Esophagus mucosa (tissue), 1 donor: ENCODE measurements at regions not wholly inside any gene's neighbourhood (a gene's known extent, or its start where the extent isn't known, plus 50 kb on each side); places are given as distances from the start of the nearest gene placed in this dataset.

ENCODE experiments used
- ATAC-seq: fragments of 200-7000 bp; cut with Tn5 transposase; one replicate; pipeline ENCODE4 v1.9.1; 2020
- donor health status: DM: yes; HTN: yes; CAD: no.

GRCh38 chr7:46565253-46566096 lies 644.4 kb upstream of the IGFBP3 start:
- ATAC-seq, result peak; percentile 87

GRCh38 chr7:46559194-46559832 lies 638.2 kb upstream of the IGFBP3 start:
- peak; percentile 86 for ATAC-seq

DNA sequence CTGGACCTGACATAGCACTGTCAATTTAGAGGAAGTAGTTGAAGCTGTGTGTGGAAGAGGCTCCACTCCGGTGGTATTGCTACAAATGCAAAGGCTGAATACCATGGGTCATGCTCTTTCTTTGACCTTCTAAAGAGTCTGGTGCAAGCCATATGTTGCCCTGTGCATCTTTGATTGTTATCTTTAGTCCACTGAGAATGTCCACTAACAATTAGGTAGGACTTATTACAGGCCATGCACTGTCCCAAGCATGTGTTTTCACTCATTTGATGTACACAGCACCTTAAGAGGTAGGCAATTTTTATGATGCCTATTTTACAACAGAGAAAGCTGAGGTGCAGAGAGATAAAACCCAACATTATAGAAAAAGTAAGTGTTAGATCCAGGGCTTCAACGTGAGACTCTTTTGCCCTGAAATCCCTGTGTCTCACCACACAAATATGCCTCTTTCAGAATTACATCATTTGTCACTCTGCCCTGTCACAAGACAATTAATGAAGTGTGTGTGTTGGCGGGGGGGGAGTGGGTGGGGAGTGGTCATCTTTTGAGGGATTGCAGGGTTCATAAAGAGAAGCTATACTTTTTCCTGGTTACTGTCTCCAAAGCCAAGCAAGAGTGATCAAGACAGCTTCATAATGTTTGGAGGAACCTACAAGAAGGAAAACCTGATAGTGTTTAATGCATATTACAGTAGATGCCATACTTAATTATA lies 637.6 kb upstream of the IGFBP3 start:
- ATAC-seq, result peak; percentile 65

DNA sequence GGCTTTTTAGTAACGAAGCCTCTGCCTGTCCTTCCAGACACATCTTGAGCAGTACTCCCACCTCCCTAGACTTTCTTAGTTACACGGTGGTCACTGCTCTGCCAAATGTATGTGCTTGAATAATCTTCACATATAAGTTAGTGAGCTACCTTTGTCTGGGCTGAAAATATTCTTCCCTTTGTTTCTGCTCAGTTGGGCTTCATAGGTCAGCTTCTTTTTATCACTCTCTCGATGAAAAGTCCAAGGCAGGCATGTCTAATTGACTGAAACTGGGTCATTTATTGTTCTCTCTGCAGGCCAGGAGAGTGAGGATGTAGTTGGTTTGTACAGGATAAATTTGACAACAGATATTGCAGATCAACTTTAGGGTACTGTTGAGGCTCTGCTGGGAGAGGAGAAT lies 636.7 kb upstream of the IGFBP3 start:
- no peak for ATAC-seq

DNA sequence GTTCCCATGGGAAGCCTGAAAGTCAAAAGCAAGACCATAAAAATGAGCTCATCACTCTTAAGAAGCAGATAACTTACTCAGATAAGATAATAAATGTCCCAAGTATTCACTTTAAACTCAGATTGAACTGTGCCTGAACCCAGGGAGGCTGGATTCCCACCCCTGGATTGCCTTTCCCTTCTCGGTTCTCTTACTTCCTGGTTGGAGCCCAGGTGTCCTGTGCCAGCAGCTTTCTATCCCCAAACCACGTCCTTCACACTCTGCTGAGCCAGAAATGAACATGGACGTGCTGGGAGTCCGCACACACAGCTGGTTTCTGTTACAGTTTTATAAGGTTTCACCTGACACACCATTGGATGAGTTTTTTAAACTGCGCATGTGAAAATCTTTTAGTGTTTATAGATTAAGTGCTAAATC lies 636.2 kb upstream of the IGFBP3 start:
- ATAC-seq, result no peak

- peak; percentile 32 for ATAC-seq
Measured at GRCh38 chr7:46554688-46555422, 633.8 kb upstream of the IGFBP3 start.

- ATAC-seq, result no peak
Measured at GRCh38 chr7:46551603-46552002, 630.5 kb upstream of the IGFBP3 start.

GRCh38 chr7:46550864-46551263 lies 629.8 kb upstream of the IGFBP3 start:
- no peak for ATAC-seq

- peak; percentile 44 for ATAC-seq
Measured at GRCh38 chr7:46549892-46550639, 629.0 kb upstream of the IGFBP3 start.

- ATAC-seq, result no peak
Measured at GRCh38 chr7:46549347-46549746, 628.3 kb upstream of the IGFBP3 start.

DNA sequence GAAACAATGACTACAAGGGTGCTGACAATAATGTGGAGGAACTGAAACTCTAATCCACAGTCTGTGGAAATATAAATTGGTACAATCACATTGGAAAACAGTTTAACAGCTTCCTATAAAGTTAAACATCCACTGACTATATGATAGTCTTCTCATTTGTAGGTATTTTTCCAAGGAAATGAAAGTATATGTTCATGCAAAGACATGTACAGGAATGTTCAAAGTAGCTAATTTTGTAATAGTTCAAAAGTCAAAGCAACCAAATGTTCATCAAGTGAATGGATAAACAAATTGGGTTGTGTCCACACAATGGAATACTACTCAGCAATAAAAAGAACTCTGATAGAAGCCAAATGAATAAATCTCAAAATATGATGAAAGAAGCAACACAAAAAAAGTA lies 626.0 kb upstream of the IGFBP3 start:
- no peak for ATAC-seq

DNA sequence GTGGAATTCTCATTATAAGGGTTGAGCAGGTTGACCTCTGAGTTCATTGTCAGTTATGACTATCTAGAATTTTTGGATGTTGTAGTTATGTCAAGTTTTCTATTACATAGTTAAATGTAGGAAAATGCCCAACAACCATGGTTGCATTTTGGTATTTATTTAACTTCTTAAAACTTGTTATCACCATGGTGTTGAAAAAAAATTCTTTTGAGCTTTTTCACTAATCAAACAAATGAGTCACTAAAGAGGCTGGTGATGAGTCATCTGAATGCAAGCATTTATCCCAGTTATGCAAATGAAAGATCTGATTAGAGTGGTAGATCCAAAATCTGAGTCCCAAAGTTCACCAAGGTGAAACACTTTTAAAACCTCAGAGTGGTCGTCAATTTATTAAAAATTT lies 624.7 kb upstream of the IGFBP3 start:
- peak; percentile 71 for ATAC-seq

DNA sequence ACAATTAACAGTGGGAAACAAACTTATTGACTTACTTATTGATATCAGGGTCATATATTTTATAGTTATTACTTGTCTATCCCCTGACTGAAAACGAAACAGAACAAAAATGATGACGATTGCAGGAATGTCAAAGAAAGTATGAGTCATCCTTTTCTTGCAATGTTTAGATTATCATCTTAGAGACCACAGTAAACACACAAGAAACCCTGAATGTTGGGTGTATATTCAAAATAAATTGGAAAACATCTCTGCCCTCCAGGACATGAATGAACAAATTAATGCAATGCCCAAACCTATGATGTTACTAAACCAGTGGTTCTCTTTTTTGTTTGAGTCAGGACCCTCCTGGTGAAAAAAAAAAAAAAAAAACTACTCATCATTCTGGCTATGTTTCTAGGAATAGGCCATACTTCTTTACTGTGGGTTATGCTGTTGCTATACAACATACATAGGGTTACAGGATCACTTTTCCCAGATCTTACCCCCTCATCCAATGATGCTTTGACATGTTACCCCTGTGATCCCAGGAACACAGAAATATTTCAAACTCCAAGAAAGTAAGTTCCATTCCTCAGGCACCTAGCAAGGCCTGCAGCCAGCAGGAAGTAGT lies 623.4 kb upstream of the IGFBP3 start:
- no peak for ATAC-seq

DNA sequence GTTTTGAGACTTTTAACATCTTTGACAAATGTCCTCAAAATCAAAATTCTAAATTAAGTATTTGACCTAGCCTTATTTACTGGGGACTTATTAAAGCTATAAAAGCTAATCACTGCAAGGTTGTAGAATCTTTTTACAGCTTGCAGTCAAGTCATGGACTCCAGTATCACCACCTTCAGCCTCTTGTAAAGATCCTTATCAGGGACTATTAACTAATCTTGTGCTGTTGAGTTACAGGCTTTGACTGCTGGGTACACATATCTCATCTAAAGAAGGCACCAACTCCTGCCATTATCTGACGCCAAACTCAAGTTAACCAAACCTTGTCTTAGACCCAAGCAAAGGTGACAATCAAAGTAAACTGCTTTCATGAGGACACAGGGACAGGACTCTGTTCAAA lies 621.0 kb upstream of the IGFBP3 start:
- ATAC-seq, result no peak

DNA sequence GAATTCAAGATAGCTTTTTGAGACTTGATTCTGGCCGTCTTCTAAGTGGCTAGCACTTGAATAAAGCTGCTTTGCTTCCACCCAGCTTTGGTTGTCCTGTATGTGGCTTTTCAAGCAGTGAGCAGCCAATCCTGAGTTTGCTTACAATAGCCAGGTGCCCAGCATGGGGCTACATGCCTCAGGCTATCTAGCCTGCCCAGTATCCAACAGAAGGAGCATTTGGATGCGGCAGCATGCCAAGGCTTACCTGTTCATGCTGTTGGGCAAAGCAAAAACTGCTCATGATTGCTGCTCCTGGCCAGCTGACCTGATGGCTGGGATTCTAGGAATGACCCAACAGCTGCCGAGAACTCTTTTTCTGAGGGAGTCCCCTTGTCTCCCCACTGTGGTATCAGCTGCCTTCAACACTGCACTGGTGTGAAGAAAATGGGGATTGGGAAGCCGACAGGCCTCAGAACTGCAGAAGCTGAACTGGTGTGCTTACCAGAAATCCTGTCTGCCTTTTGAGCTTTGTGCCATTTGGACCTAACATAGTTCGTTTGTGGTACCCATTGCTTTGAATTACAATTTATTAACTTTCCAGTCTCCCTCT lies 618.9 kb upstream of the IGFBP3 start:
- no peak for ATAC-seq

- ATAC-seq, result no peak
Measured at GRCh38 chr7:46537191-46537905, 616.3 kb upstream of the IGFBP3 start.

DNA sequence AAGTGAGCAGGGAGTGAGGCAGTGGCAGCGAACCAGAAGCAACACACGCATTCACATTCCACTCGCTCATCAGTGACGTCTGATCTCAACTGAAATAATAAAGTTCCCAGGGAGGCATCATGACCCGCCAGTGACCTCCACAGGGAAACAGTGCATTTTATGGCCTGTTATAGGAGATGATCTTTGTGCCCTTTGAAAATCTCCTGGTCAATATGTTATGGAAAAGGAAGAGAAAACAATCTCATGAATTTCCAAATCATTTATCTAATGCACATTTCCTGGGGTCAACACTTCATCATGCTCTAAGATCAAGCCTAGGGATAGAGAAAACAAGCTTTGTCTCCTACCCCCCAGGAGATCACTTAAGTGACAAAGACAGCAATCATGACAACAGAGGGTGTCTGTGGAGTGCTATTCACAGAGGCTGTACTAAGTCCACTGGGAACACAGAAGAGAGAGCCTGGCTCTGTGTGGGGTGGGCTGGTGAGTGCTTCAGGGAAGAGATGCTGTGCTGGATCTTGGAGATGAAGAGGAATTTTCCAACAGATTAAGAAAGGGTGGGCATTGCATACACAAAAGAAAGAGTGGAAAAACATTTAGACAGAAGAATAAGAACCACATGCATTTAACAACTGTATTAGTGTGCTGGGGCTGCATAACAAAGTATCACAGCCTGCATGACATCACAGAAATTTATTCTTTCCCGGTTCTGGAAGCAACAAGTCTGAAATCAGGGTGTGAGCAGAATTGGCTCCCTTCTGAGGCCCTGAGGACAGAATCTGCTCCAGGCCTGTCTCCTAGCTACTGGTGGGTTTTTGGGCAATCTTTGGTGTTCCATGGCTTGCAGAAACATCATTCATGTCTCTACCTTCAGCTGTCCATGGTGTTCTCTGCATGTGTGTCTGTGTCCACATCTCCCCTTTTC lies 613.9 kb upstream of the IGFBP3 start:
- ATAC-seq, result no peak

GRCh38 chr7:46533946-46534345 lies 612.9 kb upstream of the IGFBP3 start:
- ATAC-seq, result no peak

GRCh38 chr7:46532571-46532970 lies 611.5 kb upstream of the IGFBP3 start:
- ATAC-seq, result peak; percentile 82
